GM10266 (cell line): ENCODE measurements at regions not wholly inside any gene's neighbourhood (a gene's known extent, or its start where the extent isn't known, plus 50 kb on each side); places are given as distances from the start of the nearest gene placed in this dataset.

Experiments used
- DNase-seq: peaks from one replicate; pipeline ENCODE4 v3.0.0; 2012; ENCODE audit errors: extremely low spot score
- CTCF ChIP-seq: IDR thresholded peaks from 2 replicates; pipeline ENCODE4 v1.5.1; 2012; ENCODE audit warnings: mild to moderate bottlenecking, low read depth; ENCODE audit not compliant: control insufficient read depth, insufficient read depth; ENCODE audit errors: missing control alignments

GRCh38 chr2:180175736-180176135 lies 168.6 kb upstream of the CWC22 start:
- no peak for TF ChIP-seq CTCF
- DNase-seq = no peak

DNA sequence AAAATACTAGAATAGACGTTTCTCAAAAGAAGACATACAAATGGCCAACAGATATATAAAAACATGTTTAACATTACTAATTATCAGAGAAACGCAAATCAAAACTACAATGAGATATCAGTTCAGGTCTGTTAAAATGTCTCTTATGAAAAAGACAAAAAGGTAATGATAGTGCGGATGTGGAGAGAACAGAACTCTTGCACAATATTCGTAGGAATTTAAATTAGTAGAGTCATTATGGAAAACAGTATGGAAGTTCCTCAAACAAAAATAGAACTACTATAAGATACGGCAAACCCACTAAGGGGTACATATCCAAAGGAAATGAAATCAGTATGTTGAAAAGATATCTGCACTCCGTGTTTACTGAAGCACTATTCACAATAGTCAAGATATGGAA lies 167.5 kb upstream of the CWC22 start:
- DNase-seq = no peak
- TF ChIP-seq CTCF = no peak

DNA sequence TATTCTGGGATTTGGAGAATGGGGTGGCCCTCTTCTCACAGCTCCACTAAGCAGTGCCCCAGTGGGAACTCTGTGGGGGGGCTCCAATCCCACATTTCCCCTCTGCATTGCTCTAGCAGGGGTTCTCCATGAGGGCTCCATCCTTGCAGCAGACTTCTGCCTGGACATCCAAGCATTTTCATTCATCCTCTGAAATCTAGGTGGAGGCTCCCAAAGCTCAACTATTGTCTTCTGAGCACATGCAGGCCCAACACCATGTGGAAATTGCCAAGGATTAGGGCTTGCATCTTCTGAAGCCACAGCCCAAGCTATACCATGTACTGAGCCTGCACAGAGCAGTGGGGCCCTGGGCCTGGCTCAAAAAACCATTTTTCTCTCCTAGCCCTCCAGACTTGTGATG lies 162.4 kb upstream of the CWC22 start:
- TF ChIP-seq CTCF = no peak
- DNase-seq = no peak

DNA sequence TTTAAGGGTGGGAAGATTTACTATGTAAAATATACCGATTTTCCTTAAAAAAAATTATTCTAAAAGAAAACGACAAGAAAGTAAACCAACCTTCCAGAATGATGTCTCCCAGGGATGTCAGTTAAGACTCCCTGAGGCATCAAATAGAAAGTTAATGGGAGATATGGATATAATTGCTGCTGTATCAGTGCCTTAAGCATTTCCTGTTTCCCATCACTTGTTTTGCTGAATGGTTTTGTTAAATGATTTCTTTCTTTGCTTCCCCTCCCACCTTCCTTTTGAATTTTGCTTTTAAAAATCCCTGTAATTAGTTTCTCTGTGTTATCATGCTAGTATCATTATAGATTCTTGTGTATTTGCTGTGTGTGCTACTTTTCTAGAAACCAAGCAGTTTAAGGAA lies 154.3 kb upstream of the CWC22 start:
- TF ChIP-seq CTCF = no peak
- no peak for DNase-seq

DNA sequence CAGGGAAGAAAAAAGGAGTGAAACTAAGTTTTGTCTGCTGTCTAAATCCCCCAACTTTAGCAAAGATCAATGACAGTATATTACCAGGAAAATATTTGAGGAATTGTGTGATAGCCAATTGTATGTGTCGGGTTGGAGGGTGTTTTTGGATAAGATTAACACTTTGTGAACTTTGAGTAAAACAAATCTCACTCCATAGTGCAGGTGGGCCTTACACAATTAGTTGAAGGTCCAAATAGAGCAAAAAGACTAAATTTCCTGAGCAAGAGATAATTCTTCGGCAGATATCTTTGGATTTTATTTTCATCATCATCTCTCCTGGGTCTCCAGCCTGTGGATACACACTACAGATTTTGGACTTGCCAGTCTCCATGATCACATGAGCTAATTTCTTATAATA lies 152.8 kb upstream of the CWC22 start:
- TF ChIP-seq CTCF = no peak
- DNase-seq = no peak

GRCh38 chr2:180158961-180159360 lies 151.9 kb upstream of the CWC22 start:
- TF ChIP-seq CTCF = no peak
- no peak for DNase-seq

DNA sequence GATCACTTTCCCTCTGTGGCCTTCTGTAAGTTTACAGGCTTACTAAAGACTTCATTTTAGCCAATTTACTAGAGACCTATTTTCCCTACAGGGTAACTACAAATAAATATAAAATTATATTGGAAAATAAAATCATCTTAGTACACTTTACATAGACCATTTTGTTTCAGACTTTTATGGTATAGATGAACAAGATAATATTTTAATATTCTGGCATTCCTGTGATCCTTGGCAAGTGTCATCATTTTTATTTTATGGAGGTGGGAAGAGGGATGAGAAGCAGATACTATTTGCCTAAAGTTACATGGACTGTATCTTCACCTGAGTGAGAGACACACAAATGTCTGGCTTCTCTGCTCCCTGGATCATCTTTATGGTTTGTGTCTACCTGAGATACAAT lies 149.6 kb upstream of the CWC22 start:
- TF ChIP-seq CTCF = no peak
- DNase-seq = no peak

DNA sequence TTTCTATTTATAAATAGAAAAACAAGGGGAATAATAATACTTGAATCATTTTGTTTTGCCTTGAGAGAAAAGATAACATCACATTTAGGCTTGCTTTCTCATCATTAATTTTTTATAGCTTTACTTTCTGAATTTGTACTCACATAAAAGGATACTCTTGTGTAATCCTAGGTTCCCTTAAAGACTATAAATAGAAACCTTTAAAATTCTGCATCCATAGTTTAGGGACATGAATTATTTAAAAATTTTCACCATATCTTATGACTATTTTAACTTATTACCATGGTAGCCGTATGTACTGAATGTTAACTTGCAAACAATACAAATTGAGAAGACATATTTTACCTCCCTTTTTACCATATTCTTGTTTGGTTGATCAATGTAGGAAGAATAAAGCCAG lies 143.5 kb upstream of the CWC22 start:
- TF ChIP-seq CTCF = no peak
- no peak for DNase-seq
